Karpas-422 (cell line): ENCODE measurements at regions not wholly inside any gene's neighbourhood (a gene's known extent, or its start where the extent isn't known, plus 50 kb on each side); places are given as distances from the start of the nearest gene placed in this dataset.

Experiments used
- DNase-seq: peaks from one replicate; pipeline ENCODE4 v3.0.0-alpha.2; 2015
- H2AFZ ChIP-seq: fragments of 200-600 bp; sonication (generic); 2 replicates; pipeline ENCODE4 v1.6.1; 2014; ENCODE audit warnings: antibody characterized with exemption, low read length, mixed read lengths
- H3K27ac ChIP-seq: fragments of 200-600 bp; sonication (generic); 2 replicates; pipeline ENCODE4 v1.5.1; 2014; ENCODE audit warnings: mild to moderate bottlenecking, low read length, moderate library complexity
- H3K27me3 ChIP-seq: fragments of 200-600 bp; sonication (generic); 2 replicates; pipeline ENCODE4 v1.6.1; 2014; ENCODE audit warnings: low read length, mixed read lengths
- H3K36me3 ChIP-seq: fragments of 200-600 bp; sonication (generic); 2 replicates; pipeline ENCODE4 v1.6.1; 2014; ENCODE audit warnings: low read length, mixed read lengths; ENCODE audit not compliant: insufficient read depth
- H3K4me1 ChIP-seq: fragments of 200-600 bp; sonication (generic); 2 replicates; pipeline ENCODE4 v1.6.1; 2014; ENCODE audit warnings: mild to moderate bottlenecking, low read length, mixed read lengths
- H3K4me2 ChIP-seq: fragments of 200-600 bp; sonication (generic); 2 replicates; pipeline ENCODE4 v1.6.1; 2014; ENCODE audit warnings: low read length, low read depth, mild to moderate bottlenecking; ENCODE audit not compliant: poor library complexity, severe bottlenecking
- H3K4me3 ChIP-seq: fragments of 200-600 bp; sonication (generic); 2 replicates; pipeline ENCODE4 v1.5.1; 2014; ENCODE audit warnings: mild to moderate bottlenecking, antibody characterized with exemption, low read length, mixed read lengths
- H3K79me2 ChIP-seq: fragments of 200-600 bp; sonication (generic); 2 replicates; pipeline ENCODE4 v1.6.1; 2014; ENCODE audit warnings: mild to moderate bottlenecking, low read length, mixed read lengths
- H3K9ac ChIP-seq: fragments of 200-600 bp; sonication (generic); 2 replicates; pipeline ENCODE4 v1.6.0; 2014; ENCODE audit warnings: low read length
- H3K9me2 ChIP-seq: fragments of 200-600 bp; sonication (generic), shearing (Covaris generic); replicated peaks from 2 replicates; pipeline ENCODE4 v1.6.0; 2014; ENCODE audit warnings: mild to moderate bottlenecking, low read length, moderate library complexity; ENCODE audit not compliant: insufficient read depth
- H3K9me3 ChIP-seq: fragments of 300-700, 200-600 bp; sonication (generic); 2 replicates; pipeline ENCODE4 v1.6.1; 2014; ENCODE audit warnings: low read length, mixed read lengths
- H4K20me1 ChIP-seq: fragments of 200-600 bp; sonication (generic); 2 replicates; pipeline ENCODE4 v1.6.1; 2014; ENCODE audit warnings: mild to moderate bottlenecking, antibody characterized with exemption, low read length, low read depth; ENCODE audit not compliant: insufficient read depth

- Histone ChIP-seq H3K9ac (no peak overlapping the region), H3K4me2 (no peak overlapping the region), H3K27me3 (no peaks in the 10 kb centered on the region), H3K4me1 (no peaks in the 10 kb centered on the region), H3K27ac (no peak overlapping the region), H3K36me3 (no peaks in the 10 kb centered on the region), H3K9me3 (no peaks in the 10 kb centered on the region), H3K9me2 (no peaks in the 10 kb centered on the region), H3K79me2 (no peaks in the 10 kb centered on the region), H3K4me3 (no peak overlapping the region), H2AFZ (no peak overlapping the region), H4K20me1 (no peaks in the 10 kb centered on the region)
- DNase-seq, result no peak
Measured at GRCh38 chr3:135454890-135455289, 510.6 kb upstream of the PPP2R3A start.

DNA sequence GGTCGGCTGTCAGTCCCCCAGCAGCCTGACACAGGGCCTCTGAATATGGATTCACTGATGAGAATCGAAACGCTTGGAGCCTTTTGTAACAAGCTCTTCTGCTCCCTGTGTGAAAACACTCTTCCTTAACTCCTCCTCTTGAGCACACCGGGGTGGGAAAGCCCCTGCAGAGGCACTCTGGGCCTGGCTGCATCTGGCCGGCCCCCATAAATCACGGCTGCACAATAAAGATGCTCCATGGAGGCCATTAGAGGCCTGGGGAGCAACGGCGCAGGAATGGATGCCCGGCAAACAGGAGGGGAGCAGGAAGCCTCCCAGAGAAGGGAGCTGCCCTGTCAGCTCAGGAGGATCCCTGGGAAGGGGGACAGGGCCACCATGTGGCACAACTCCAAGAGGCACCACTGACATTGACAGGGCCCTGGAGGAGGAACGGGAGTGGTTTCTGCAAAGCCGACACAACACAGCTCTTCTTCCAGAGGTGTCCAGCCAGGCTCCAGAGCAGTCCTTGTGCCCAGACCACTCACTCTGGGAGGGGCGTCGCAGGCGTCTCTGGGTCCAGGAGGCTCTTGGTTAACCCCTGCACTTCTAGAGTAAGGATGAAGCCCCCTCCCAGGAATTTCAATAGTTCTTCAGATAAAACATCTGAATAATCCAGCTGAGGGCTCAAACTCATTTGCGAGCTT, 509.3 kb upstream of the PPP2R3A start:
- H3K4me3 ChIP-seq, result no peak overlapping the region
- no peak overlapping the region for H3K4me2 ChIP-seq
- H3K79me2 ChIP-seq, result no peaks in the 10 kb centered on the region
- H3K4me1 ChIP-seq, result peaks cover 7% of the 10 kb centered on the region
- H3K36me3 ChIP-seq, result no peaks in the 10 kb centered on the region
- H3K27ac ChIP-seq, result no peak overlapping the region
- H3K9ac ChIP-seq, result no peak overlapping the region
- no peaks in the 10 kb centered on the region for H3K9me2 ChIP-seq
- no peak for DNase-seq
- H3K27me3 ChIP-seq, result no peaks in the 10 kb centered on the region
- H4K20me1 ChIP-seq, result no peaks in the 10 kb centered on the region
- no peaks in the 10 kb centered on the region for H3K9me3 ChIP-seq
- no peak overlapping the region for H2AFZ ChIP-seq

DNA sequence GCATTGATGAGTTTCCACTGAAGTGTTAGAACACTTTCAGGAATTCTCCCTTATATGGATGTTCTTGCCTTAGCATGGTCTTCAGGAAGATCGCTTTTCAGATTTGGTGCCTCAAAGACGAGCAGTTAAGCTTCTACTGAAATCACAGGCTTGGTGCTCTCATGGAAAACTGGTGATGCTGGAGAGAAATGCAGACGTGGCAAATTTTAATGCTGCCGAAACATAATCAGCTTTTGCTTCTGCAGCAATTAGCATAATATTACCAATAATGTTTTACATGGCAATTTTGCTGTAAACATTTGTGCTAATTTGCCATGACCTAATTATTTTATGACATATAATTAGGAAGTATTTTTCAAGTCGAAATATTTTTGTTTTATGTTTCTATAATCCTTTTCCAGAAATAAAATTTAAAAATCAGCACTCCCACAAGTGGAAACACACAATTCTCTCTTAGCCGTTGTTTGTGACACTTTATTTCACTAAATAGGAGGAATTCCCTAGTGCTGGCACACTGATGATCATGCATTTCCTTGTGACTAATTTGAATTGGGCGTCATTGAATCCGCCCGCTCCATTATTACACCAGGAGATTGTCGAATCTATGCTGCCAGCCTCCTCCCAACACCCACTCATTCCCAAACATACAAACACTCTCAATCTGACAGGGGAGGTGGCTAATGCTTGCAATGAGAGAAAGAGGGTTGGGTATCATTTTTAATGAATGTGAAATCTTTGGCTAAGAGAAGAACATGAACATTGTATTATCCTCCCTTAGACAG, 506.8 kb upstream of the PPP2R3A start:
- no peak overlapping the region for H3K9ac ChIP-seq
- H3K27me3 ChIP-seq, result no peaks in the 10 kb centered on the region
- no peaks in the 10 kb centered on the region for H3K36me3 ChIP-seq
- H3K4me3 ChIP-seq, result no peak overlapping the region
- H3K9me3 ChIP-seq, result no peaks in the 10 kb centered on the region
- no peaks in the 10 kb centered on the region for H3K79me2 ChIP-seq
- H4K20me1 ChIP-seq, result no peaks in the 10 kb centered on the region
- DNase-seq, result no peak
- no peak overlapping the region for H3K4me2 ChIP-seq
- H3K9me2 ChIP-seq, result no peaks in the 10 kb centered on the region
- no peak overlapping the region for H3K27ac ChIP-seq
- peaks cover 7% of the 10 kb centered on the region for H3K4me1 ChIP-seq
- H2AFZ ChIP-seq, result no peak overlapping the region

DNA sequence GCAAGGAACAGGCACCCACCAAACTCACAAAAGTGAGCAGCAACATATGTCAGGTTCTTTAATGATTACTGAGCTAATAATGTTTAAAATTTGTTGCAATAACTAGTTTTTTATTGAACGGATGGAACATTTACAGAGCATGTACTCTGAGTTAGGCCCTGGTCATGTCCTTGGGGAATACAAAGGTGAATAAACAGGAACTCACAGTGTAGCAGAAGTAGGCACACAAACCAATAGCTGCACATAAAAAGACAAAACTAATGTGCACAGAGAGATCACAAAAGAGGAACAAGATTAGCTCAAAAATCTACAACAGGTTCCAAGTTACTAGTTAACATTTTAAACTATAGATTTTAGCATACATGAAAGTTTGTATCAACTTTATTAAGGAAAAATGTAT, 505.3 kb upstream of the PPP2R3A start:
- no peaks in the 10 kb centered on the region for H4K20me1 ChIP-seq
- no peak overlapping the region for H2AFZ ChIP-seq
- H3K4me1 ChIP-seq, result peaks cover 7% of the 10 kb centered on the region
- H3K27me3 ChIP-seq, result no peaks in the 10 kb centered on the region
- no peak overlapping the region for H3K4me2 ChIP-seq
- H3K36me3 ChIP-seq, result no peaks in the 10 kb centered on the region
- no peaks in the 10 kb centered on the region for H3K9me3 ChIP-seq
- no peaks in the 10 kb centered on the region for H3K79me2 ChIP-seq
- H3K27ac ChIP-seq, result no peak overlapping the region
- H3K9ac ChIP-seq, result no peak overlapping the region
- H3K9me2 ChIP-seq, result no peaks in the 10 kb centered on the region
- H3K4me3 ChIP-seq, result no peak overlapping the region
- DNase-seq, result no peak

GRCh38 chr3:135471911-135472310, 493.6 kb upstream of the PPP2R3A start:
- no peaks in the 10 kb centered on the region for H4K20me1 ChIP-seq
- no peak overlapping the region for H2AFZ ChIP-seq
- H3K79me2 ChIP-seq, result no peaks in the 10 kb centered on the region
- no peaks in the 10 kb centered on the region for H3K9me2 ChIP-seq
- no peak overlapping the region for H3K9ac ChIP-seq
- no peaks in the 10 kb centered on the region for H3K9me3 ChIP-seq
- H3K4me1 ChIP-seq, result no peaks in the 10 kb centered on the region
- no peak overlapping the region for H3K27ac ChIP-seq
- H3K4me2 ChIP-seq, result no peak overlapping the region
- no peaks in the 10 kb centered on the region for H3K36me3 ChIP-seq
- no peak for DNase-seq
- H3K27me3 ChIP-seq, result no peaks in the 10 kb centered on the region
- H3K4me3 ChIP-seq, result no peak overlapping the region

DNA sequence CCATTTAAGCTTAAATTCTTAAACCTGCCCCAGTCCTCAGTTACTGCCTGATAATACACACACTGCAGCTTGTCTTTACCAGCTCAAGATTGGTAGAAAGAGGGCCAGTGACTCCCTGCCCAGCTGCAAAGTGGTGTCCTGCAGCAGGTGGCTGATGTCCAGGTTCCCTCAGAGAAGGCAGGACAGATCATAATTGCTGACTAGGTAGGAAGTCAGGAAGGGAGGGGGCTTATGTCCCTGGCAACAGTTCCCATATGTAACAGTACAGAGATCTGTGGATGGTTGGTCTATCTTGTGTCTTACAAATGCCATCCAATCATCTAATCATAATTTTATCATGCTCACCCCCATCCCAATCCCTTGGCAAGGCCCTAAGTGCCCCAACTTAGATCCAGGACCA, 492.1 kb upstream of the PPP2R3A start:
- no peaks in the 10 kb centered on the region for H3K36me3 ChIP-seq
- H3K9me2 ChIP-seq, result no peaks in the 10 kb centered on the region
- H3K79me2 ChIP-seq, result no peaks in the 10 kb centered on the region
- H3K9me3 ChIP-seq, result no peaks in the 10 kb centered on the region
- no peak for DNase-seq
- no peaks in the 10 kb centered on the region for H4K20me1 ChIP-seq
- H3K27me3 ChIP-seq, result no peaks in the 10 kb centered on the region
- H2AFZ ChIP-seq, result no peak overlapping the region
- no peaks in the 10 kb centered on the region for H3K4me1 ChIP-seq
- no peak overlapping the region for H3K9ac ChIP-seq
- H3K27ac ChIP-seq, result no peak overlapping the region
- no peak overlapping the region for H3K4me2 ChIP-seq
- H3K4me3 ChIP-seq, result no peak overlapping the region

- Histone ChIP-seq H3K4me2 (no peak overlapping the region), H3K79me2 (no peaks in the 10 kb centered on the region), H3K4me1 (no peaks in the 10 kb centered on the region), H3K36me3 (no peaks in the 10 kb centered on the region), H3K27ac (no peak overlapping the region), H4K20me1 (no peaks in the 10 kb centered on the region), H3K9ac (no peak overlapping the region), H3K27me3 (no peaks in the 10 kb centered on the region), H3K9me3 (no peaks in the 10 kb centered on the region), H2AFZ (no peak overlapping the region), H3K4me3 (no peak overlapping the region), H3K9me2 (no peaks in the 10 kb centered on the region)
- DNase-seq, result no peak
Measured at GRCh38 chr3:135487261-135487660, 478.3 kb upstream of the PPP2R3A start.

DNA sequence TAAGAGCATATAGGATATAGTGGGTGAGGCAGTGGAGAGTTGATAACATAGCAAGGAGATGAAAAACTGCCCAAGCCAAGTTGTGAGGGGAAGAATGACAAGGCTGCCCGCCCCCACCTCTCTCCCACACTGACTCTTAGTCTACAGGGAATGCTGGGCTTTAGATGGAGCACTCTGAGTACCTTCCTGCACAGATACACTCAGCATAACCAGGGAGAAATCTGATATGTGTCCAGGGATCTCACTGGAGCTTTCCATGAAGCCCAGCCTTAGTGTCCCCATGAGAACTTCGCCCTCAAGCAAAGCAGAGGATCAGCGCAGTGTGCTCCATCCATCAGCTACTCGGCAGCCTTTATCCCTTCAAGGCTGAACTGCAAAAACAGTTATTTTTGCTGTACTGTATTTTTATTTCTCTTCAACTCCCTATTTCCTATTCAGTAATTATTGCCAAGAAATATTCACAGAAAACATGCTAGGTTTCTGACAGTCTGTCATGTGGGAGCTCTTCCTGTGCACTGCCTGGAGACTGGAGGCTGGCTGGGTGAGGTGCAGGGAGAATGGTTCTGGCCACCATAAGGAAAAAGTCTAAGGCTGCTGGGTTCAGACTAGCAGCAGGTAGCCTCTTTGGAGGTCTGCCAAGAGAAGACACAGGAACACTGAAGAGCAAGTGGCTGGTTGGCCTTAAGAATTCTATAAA, 475.2 kb upstream of the PPP2R3A start:
- H3K9ac ChIP-seq, result no peak overlapping the region

More for the DNA sequence above, 475.2 kb upstream of the PPP2R3A start:
- Histone ChIP-seq H3K27me3 (no peaks in the 10 kb centered on the region), H3K79me2 (no peaks in the 10 kb centered on the region), H3K36me3 (no peaks in the 10 kb centered on the region), H3K4me1 (no peaks in the 10 kb centered on the region; the same call in 1 of the 2 replicates), H2AFZ (no peak overlapping the region), H3K4me3 (no peak overlapping the region), H3K27ac (no peak overlapping the region), H3K9me3 (no peaks in the 10 kb centered on the region), H3K4me2 (no peak overlapping the region), H3K9me2 (no peaks in the 10 kb centered on the region), H4K20me1 (no peaks in the 10 kb centered on the region)
- no peak for DNase-seq
